K562 (cell line): ENCODE measurements at regions not wholly inside any gene's neighbourhood (a gene's known extent, or its start where the extent isn't known, plus 50 kb on each side); places are given as distances from the start of the nearest gene placed in this dataset.

Source experiments
- PCBP2 ChIP-seq: fragments of 200-400 bp; formaldehyde crosslinking; IDR thresholded peaks from 2 replicates; pipeline ENCODE4 v1.6.1; 2018; ENCODE audit warnings: low read length, low read depth, mild to moderate bottlenecking, moderate library complexity; ENCODE audit not compliant: poor library complexity, severe bottlenecking
- TF ChIP-seq, protein P1 (sequence below), 3 experiments: IDR thresholded peaks in 2 of 3; conservative IDR thresholded peaks in 1 of 3; 2 replicates each; pipeline ENCODE4 v1.5.1; 2011 to 2012; ENCODE audit warnings: low read length in 3 of 3, mild to moderate bottlenecking in 3 of 3, control low read depth in 2 of 3, improper control_type of control experiment in 1 of 3, inconsistent platforms in 1 of 3, low read depth in 1 of 3, mixed read lengths in 1 of 3, moderate library complexity in 1 of 3; ENCODE audit not compliant: insufficient read depth in 2 of 3
- TF ChIP-seq, protein P2 (sequence below), 2 experiments: fragments of 450-650 bp; formaldehyde crosslinking in 1 of 2; IDR thresholded peaks; 2 replicates each; pipeline versions ENCODE4 v1.4.0 to v1.6.1; 2014 to 2020; ENCODE audit warnings: mild to moderate bottlenecking in 2 of 2, borderline replicate concordance in 1 of 2, low read depth in 1 of 2

DNA sequence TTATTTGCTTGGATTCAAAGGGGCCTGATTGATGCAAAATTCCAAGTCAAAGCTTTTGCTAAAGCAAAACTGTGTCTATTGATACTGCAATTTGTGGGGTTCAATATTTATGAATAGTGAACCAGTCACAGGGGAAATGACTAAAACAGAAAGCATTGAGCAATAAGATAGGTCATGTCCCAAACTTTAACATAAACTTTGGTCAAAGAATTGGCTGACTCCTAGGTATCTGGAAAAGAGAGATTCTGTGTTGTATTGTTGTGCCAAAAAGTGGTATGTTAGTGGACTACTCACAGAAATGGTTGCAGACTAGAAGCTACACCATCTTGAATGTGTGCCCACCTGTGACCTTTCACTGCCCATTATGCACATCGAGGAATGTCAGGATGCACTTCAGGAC lies 585.5 kb upstream of the RGMB start:
- TF ChIP-seq, protein P1, sequence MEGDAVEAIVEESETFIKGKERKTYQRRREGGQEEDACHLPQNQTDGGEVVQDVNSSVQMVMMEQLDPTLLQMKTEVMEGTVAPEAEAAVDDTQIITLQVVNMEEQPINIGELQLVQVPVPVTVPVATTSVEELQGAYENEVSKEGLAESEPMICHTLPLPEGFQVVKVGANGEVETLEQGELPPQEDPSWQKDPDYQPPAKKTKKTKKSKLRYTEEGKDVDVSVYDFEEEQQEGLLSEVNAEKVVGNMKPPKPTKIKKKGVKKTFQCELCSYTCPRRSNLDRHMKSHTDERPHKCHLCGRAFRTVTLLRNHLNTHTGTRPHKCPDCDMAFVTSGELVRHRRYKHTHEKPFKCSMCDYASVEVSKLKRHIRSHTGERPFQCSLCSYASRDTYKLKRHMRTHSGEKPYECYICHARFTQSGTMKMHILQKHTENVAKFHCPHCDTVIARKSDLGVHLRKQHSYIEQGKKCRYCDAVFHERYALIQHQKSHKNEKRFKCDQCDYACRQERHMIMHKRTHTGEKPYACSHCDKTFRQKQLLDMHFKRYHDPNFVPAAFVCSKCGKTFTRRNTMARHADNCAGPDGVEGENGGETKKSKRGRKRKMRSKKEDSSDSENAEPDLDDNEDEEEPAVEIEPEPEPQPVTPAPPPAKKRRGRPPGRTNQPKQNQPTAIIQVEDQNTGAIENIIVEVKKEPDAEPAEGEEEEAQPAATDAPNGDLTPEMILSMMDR (IDR thresholded peaks at IDR 0.05 in 2 of 3, conservative IDR thresholded peaks at IDR 0.05 in 1 of 3; ENCODE audit: insufficient read depth in 2 of 3, low read depth in 1 of 3, low read length in 3 of 3) = no peak
- TF ChIP-seq, protein P2, sequence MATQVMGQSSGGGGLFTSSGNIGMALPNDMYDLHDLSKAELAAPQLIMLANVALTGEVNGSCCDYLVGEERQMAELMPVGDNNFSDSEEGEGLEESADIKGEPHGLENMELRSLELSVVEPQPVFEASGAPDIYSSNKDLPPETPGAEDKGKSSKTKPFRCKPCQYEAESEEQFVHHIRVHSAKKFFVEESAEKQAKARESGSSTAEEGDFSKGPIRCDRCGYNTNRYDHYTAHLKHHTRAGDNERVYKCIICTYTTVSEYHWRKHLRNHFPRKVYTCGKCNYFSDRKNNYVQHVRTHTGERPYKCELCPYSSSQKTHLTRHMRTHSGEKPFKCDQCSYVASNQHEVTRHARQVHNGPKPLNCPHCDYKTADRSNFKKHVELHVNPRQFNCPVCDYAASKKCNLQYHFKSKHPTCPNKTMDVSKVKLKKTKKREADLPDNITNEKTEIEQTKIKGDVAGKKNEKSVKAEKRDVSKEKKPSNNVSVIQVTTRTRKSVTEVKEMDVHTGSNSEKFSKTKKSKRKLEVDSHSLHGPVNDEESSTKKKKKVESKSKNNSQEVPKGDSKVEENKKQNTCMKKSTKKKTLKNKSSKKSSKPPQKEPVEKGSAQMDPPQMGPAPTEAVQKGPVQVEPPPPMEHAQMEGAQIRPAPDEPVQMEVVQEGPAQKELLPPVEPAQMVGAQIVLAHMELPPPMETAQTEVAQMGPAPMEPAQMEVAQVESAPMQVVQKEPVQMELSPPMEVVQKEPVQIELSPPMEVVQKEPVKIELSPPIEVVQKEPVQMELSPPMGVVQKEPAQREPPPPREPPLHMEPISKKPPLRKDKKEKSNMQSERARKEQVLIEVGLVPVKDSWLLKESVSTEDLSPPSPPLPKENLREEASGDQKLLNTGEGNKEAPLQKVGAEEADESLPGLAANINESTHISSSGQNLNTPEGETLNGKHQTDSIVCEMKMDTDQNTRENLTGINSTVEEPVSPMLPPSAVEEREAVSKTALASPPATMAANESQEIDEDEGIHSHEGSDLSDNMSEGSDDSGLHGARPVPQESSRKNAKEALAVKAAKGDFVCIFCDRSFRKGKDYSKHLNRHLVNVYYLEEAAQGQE (IDR thresholded peaks at IDR 0.05; ENCODE audit: borderline replicate concordance) = no peak
- TF ChIP-seq, protein P2 (CRISPR knock-in tag; IDR thresholded peaks at IDR 0.05; ENCODE audit: low read depth) = no peak
- TF ChIP-seq PCBP2 = no peak
